Testis (tissue), 2 donors: ENCODE measurements at regions not wholly inside any gene's neighbourhood (a gene's known extent, or its start where the extent isn't known, plus 50 kb on each side); places are given as distances from the start of the nearest gene placed in this dataset.

Experiments used
- CTCF ChIP-seq, 3 experiments: fragments of 450-650 bp in 2 of 3; fragments of 200-600 bp in 1 of 3; sonication (generic) in 1 of 3; IDR thresholded peaks; one replicate each; pipeline ENCODE4 v1.5.1; 2016 to 2019; ENCODE audit warnings: antibody characterized with exemption in 3 of 3, mild to moderate bottlenecking in 2 of 3, moderate library complexity in 1 of 3
- POLR2A ChIP-seq: fragments of 450-650 bp; IDR thresholded peaks from one replicate; pipeline ENCODE4 v1.6.1; 2017; ENCODE audit warnings: antibody characterized with exemption, mild to moderate bottlenecking, moderate library complexity

- no peak for TF ChIP-seq CTCF (IDR thresholded peaks at IDR 0.05)
- TF ChIP-seq POLR2A: no peak
Observed at GRCh38 chr13:74230984-74231501, 96.8 kb upstream of the KLF12 start.
